Activated CD8-positive, alpha-beta T cell treated with anti-CD3 and anti-CD28 coated beads for 36 hours (primary cell): ENCODE measurements at regions not wholly inside any gene's neighbourhood (a gene's known extent, or its start where the extent isn't known, plus 50 kb on each side); places are given as distances from the start of the nearest gene placed in this dataset.

Experiments used
- ATAC-seq: fragments of 200-7000 bp; cut with Tn5 transposase; one replicate; pipeline ENCODE4 v1.10.0; 2021; ENCODE audit warnings: mild to moderate bottlenecking, moderate library complexity
- CTCF ChIA-PET: fragments of 350-600 bp; sonication (Branson Sonifier 250); formaldehyde crosslinking; loops from one replicate; lab custom pipeline; 2021; ENCODE audit warnings: antibody characterized with exemption; lab: Charles Lee
- POLR2A ChIA-PET: fragments of 350-600 bp; sonication (Branson Sonifier 250); formaldehyde crosslinking; loops from one replicate; lab custom pipeline; 2021; ENCODE audit warnings: antibody characterized with exemption; lab: Charles Lee
- DNase-seq: peaks from one replicate; pipeline ENCODE4 v3.0.0-alpha.2; 2020
- H3K27ac Mint-ChIP-seq: one replicate; pipeline ENCODE4 v1.8.0; 2021; ENCODE audit warnings: mild to moderate bottlenecking, mixed read lengths
- H3K27me3 Mint-ChIP-seq: one replicate; pipeline ENCODE4 v1.8.0; 2021; ENCODE audit warnings: mixed read lengths
- H3K36me3 Mint-ChIP-seq: one replicate; pipeline ENCODE4 v1.8.0; 2021; ENCODE audit warnings: low read depth, mixed read lengths
- H3K4me1 Mint-ChIP-seq: one replicate; pipeline ENCODE4 v1.8.0; 2021; ENCODE audit warnings: low read depth, mixed read lengths
- H3K4me3 Mint-ChIP-seq: one replicate; pipeline ENCODE4 v1.8.0; 2021; ENCODE audit warnings: mild to moderate bottlenecking, moderate library complexity, mixed read lengths
- H3K9me3 Mint-ChIP-seq: one replicate; pipeline ENCODE4 v1.8.0; 2021; ENCODE audit warnings: mixed read lengths
- intact Hi-C: fragments of 100-400 bp; cut with micrococcal nuclease; formaldehyde crosslinking; loops from one replicate; pipeline ENCODE4 v1.10.0; 2022
- TF ChIP-seq, protein P1 (sequence below): fragments of 200-600 bp; IDR thresholded peaks from one replicate; pipeline ENCODE4 v1.8.0; 2022; ENCODE audit warnings: antibody characterized with exemption, mild to moderate bottlenecking

DNA sequence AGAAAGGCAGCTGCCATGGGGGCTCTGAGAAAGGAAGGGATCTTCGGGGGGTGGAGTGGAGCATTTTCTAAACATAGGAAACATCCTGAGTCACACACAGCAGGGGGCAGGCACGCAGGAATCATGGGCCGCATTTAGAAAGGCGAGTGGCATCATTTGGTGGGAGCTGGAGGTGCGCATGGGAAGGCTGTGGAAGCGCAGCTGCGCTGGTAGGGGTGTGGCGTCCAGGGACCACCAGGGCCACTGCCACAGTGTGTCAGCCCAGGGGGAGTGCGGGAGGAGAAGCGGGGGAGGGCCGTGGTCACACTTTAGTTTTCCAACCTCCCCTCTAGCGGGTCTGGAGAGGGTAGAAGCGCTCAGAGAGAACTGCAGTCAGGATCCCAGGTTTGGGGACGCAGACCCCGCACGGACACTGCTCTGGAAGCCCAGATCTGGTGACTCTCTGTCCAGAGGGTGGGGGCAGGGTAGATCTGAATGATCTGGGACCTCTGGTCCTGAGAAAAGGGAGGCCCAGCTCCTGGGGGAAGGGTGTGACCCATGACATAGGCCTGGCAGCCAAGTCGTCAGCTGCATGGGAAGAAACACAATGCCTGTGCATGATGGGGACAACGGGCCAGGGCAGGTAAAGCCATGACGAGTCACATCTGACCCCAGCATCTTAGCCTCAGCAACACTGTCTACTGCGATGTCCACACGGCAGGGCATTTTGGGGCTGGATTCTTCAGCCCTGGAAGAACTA is 88.0 kb upstream of the IQSEC1 start:
- peaks cover 3% of the 10 kb centered on the region for H3K9me3 Mint-ChIP-seq
- ChIA-PET POLR2A (no interaction called here), CTCF (no interaction called here)
- H3K27ac Mint-ChIP-seq: no peak overlapping the region
- TF ChIP-seq, protein P1, sequence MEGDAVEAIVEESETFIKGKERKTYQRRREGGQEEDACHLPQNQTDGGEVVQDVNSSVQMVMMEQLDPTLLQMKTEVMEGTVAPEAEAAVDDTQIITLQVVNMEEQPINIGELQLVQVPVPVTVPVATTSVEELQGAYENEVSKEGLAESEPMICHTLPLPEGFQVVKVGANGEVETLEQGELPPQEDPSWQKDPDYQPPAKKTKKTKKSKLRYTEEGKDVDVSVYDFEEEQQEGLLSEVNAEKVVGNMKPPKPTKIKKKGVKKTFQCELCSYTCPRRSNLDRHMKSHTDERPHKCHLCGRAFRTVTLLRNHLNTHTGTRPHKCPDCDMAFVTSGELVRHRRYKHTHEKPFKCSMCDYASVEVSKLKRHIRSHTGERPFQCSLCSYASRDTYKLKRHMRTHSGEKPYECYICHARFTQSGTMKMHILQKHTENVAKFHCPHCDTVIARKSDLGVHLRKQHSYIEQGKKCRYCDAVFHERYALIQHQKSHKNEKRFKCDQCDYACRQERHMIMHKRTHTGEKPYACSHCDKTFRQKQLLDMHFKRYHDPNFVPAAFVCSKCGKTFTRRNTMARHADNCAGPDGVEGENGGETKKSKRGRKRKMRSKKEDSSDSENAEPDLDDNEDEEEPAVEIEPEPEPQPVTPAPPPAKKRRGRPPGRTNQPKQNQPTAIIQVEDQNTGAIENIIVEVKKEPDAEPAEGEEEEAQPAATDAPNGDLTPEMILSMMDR: no peak
- ATAC-seq: no peak
- H3K27me3 Mint-ChIP-seq: no peaks in the 10 kb centered on the region
- DNase-seq: no peak
- intact Hi-C loops: no loop called here
- H3K4me3 Mint-ChIP-seq: no peak overlapping the region
- no peaks in the 10 kb centered on the region for H3K4me1 Mint-ChIP-seq
- H3K36me3 Mint-ChIP-seq: no peaks in the 10 kb centered on the region

DNA sequence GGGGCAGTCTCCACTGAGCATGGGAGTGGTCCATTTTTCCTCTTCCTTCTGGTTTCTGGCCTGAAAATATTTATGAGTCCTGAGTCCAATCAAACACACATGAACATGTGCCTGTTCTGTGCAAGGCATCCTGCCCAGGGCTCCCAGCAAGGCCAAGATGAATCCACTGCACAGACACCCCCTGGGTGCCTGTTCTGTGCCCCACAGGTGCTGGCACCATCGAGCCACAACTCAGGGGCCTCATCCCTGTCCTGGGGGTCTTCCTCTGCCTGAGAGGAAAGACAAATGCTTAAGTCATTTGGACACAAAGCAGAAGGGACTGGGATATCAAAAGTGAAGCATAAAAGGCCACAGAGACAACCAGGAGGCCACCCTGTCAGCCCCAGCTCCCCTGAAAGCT is 87.4 kb upstream of the IQSEC1 start:
- TF ChIP-seq, protein P1: no peak
- DNase-seq (no peak), ATAC-seq (no peak)
- intact Hi-C loops: no loop called here
- Mint-ChIP-seq H3K9me3 (peaks cover 4% of the 10 kb centered on the region), H3K4me1 (no peaks in the 10 kb centered on the region), H3K27ac (no peak overlapping the region), H3K27me3 (no peaks in the 10 kb centered on the region), H3K4me3 (no peak overlapping the region), H3K36me3 (no peaks in the 10 kb centered on the region)
- ChIA-PET CTCF (no interaction called here), POLR2A (no interaction called here)

DNA sequence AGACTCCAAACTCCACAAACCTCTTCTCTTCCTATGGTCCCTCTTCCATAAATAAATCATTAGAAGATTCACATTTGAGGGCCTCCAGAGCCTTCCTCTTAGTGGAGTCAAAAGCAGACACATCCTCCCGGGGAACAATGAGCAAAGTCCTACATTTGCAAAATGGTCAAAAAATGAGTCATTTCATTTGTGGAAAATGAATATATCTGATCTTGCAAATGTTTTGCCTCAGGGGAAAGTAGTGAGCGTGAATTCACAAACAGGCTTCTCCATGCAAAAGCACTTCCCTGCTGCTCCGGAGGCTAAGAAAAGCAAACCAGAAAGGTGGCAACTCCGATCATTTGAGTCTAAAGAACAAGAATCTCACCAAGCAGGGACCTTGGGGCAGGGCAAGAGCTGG is 86.7 kb upstream of the IQSEC1 start:
- intact Hi-C loops: no loop called here
- Mint-ChIP-seq H3K4me3 (no peak overlapping the region), H3K27ac (no peak overlapping the region), H3K36me3 (no peaks in the 10 kb centered on the region), H3K4me1 (no peaks in the 10 kb centered on the region), H3K9me3 (peaks cover 7% of the 10 kb centered on the region), H3K27me3 (no peaks in the 10 kb centered on the region)
- TF ChIP-seq, protein P1: no peak
- ChIA-PET CTCF (no interaction called here), POLR2A (no interaction called here)
- ATAC-seq (no peak), DNase-seq (no peak)

DNA sequence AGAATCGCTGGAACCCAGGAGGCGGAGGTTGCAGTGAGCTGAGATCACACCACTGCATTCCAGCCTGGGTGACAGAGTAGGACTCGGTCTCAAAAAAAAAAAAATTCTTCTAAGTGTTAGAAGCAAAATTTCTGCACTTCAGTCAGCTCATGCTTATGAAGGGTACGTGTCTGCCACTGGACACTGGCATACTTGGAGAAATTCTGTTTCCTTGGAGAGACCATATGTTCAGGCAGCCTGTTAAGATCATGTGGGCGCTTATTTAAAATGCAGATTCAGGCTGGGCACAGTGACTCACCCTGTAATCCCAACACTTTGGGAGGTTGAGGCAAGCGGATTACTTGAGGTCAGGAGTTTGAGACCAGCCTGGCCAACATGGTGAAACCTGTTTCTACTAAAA is 85.6 kb upstream of the IQSEC1 start:
- DNase-seq: no peak
- H3K27ac Mint-ChIP-seq: no peak overlapping the region
- POLR2A ChIA-PET: no interaction called here
- intact Hi-C loops: no loop called here
- H3K36me3 Mint-ChIP-seq: peaks cover 3% of the 10 kb centered on the region
- H3K4me1 Mint-ChIP-seq: no peaks in the 10 kb centered on the region
- CTCF ChIA-PET: no interaction called here
- H3K9me3 Mint-ChIP-seq: peaks cover 12% of the 10 kb centered on the region
- no peaks in the 10 kb centered on the region for H3K27me3 Mint-ChIP-seq
- no peak for ATAC-seq
- no peak overlapping the region for H3K4me3 Mint-ChIP-seq
- TF ChIP-seq, protein P1: no peak

DNA sequence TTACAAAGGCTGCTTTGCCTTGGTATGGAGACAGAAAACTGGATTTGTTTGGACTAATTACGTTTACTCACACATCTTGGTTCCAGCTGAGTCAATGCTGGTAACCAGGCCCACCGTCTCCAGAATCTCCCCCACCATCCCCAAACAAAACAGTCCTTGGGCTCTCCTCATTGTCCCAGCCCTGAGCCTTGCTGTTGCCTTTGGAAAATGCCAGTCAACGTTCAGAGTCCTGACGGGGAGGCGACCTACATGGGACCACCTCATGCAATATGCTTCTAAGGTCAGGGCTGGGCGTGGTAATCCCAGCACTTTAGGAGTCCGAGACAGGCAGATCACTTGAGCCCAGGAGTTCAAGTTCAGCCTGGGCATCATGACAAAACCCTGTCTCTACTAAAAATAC is 85.2 kb upstream of the IQSEC1 start:
- H3K27ac Mint-ChIP-seq: no peak overlapping the region
- intact Hi-C loops: no loop called here
- H3K9me3 Mint-ChIP-seq: peaks cover 12% of the 10 kb centered on the region
- H3K4me3 Mint-ChIP-seq: no peak overlapping the region
- H3K4me1 Mint-ChIP-seq: no peaks in the 10 kb centered on the region
- peaks cover 3% of the 10 kb centered on the region for H3K36me3 Mint-ChIP-seq
- no peak for DNase-seq
- ChIA-PET POLR2A (no interaction called here), CTCF (no interaction called here)
- TF ChIP-seq, protein P1: no peak
- H3K27me3 Mint-ChIP-seq: no peaks in the 10 kb centered on the region
- ATAC-seq: no peak
